HL-60/S4 (cell line): ENCODE measurements at regions not wholly inside any gene's neighbourhood (a gene's known extent, or its start where the extent isn't known, plus 50 kb on each side); places are given as distances from the start of the nearest gene placed in this dataset.

Experiments used
- in situ Hi-C: fragments of 300-500 bp; cut with MboI; formaldehyde crosslinking; loops from 2 replicates; pipeline ENCODE4 v1.14.3; 2022; ENCODE audit warnings: low sequenced_read_pairs

- in situ Hi-C loops = no loop called here
Measured at GRCh38 chr6:138605958-138606357, 106.7 kb upstream of the NHSL1 start.

GRCh38 chr6:138607478-138608433 lies 108.5 kb upstream of the NHSL1 start:
- in situ Hi-C loops = no loop called here

GRCh38 chr6:138608896-138609295 lies 109.6 kb upstream of the NHSL1 start:
- in situ Hi-C loops = no loop called here

GRCh38 chr6:138609801-138610430 lies 110.6 kb upstream of the NHSL1 start:
- in situ Hi-C loops = no loop called here

GRCh38 chr6:138610816-138611215 lies 111.5 kb upstream of the NHSL1 start:
- in situ Hi-C loops = no loop called here

GRCh38 chr6:138614151-138614550 lies 114.9 kb upstream of the NHSL1 start:
- in situ Hi-C loops = no loop called here

- in situ Hi-C loops = no loop called here
Measured at GRCh38 chr6:138618168-138618567, 118.9 kb upstream of the NHSL1 start.

GRCh38 chr6:138620630-138621029 lies 121.3 kb upstream of the NHSL1 start:
- in situ Hi-C loops = no loop called here

GRCh38 chr6:138622967-138623366 lies 123.7 kb upstream of the NHSL1 start:
- in situ Hi-C loops = no loop called here

- in situ Hi-C loops = no loop called here
Measured at GRCh38 chr6:138631566-138631965, 132.3 kb upstream of the NHSL1 start.

GRCh38 chr6:138637822-138638221 lies 135.7 kb upstream of the CCDC28A start:
- in situ Hi-C loops = no loop called here

GRCh38 chr6:138638604-138639003 lies 135.0 kb upstream of the CCDC28A start:
- in situ Hi-C loops = no loop called here

GRCh38 chr6:138640028-138640427 lies 133.5 kb upstream of the CCDC28A start:
- in situ Hi-C loops = no loop called here

GRCh38 chr6:138643210-138643609 lies 130.4 kb upstream of the CCDC28A start:
- in situ Hi-C loops = no loop called here

GRCh38 chr6:138645976-138646640 lies 127.5 kb upstream of the CCDC28A start:
- in situ Hi-C loops = no loop called here

- in situ Hi-C loops = no loop called here
Measured at GRCh38 chr6:138647006-138647405, 126.6 kb upstream of the CCDC28A start.

- in situ Hi-C loops = no loop called here
Measured at GRCh38 chr6:138648127-138648526, 125.4 kb upstream of the CCDC28A start.

GRCh38 chr6:138651491-138651890 lies 122.1 kb upstream of the CCDC28A start:
- in situ Hi-C loops = no loop called here

- in situ Hi-C loops = no loop called here
Measured at GRCh38 chr6:138652824-138653223, 120.7 kb upstream of the CCDC28A start.

- in situ Hi-C loops = no loop called here
Measured at GRCh38 chr6:138653435-138653834, 120.1 kb upstream of the CCDC28A start.

GRCh38 chr6:138654715-138655634 lies 118.6 kb upstream of the CCDC28A start:
- in situ Hi-C loops = no loop called here
